T-helper 2 cell treated with Interferon-gamma antibody and Interleukin-4, amounts not matched to agents 100 ng/mL and 5 ng/mL, for 36 hours (primary cell): ENCODE measurements at regions not wholly inside any gene's neighbourhood (a gene's known extent, or its start where the extent isn't known, plus 50 kb on each side); places are given as distances from the start of the nearest gene placed in this dataset.
"Not testable (repeated sequence)": the region's sequence is repeated elsewhere in the genome, so short reads cannot be mapped to it uniquely, and the experiment has no call there.

Source experiments
- intact Hi-C: fragments of 100-400 bp; cut with micrococcal nuclease; formaldehyde crosslinking; loops from one replicate; pipeline ENCODE4 v1.15.1; 2023

- intact Hi-C loops: no loop called here
These were observed 208.6 kb upstream of the SLC7A11 start for GRCh38 chr4:138450546-138451275.

GRCh38 chr4:138449938-138450337, 207.8 kb upstream of the SLC7A11 start:
- intact Hi-C loops: no loop called here

- intact Hi-C loops: no loop called here
These were observed 206.0 kb upstream of the SLC7A11 start for GRCh38 chr4:138448169-138448568.

DNA sequence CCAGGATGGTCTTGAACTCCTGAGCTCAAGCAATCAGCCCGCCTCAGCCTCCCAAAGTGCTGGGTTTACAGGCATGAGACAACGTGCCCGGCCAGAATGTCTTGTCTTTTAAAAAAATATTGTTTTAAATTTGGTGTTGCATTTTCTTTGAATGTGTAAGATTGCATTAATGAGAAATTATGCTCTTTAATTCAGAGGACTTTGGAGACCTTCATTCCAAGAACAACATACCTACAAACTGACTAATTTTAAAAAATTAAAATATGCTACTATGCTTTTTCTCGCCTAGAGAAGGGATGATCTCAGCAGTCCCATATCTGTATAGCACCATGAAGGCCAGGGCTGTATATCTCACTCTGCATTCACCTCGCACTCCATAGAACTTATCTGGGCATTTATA, 204.3 kb upstream of the SLC7A11 start:
- intact Hi-C loops: no loop called here

DNA sequence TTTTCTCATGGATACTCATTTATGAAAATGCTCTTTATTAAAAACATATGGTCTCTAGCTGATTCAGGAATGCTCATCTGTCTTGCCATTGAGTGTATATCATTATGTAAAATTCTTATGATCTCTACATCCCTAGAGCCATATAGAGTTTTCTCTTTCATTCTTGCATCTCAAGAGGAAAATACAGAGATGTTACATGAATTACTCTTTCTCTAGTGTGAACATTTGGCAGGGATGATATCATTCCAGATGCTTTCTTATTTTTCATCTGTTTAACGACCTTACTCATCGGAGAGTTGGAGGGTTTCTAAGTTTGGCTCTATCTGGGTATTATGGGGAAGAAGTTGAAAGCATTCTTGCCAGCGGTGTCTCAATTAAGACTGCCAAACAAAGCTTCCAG, 202.9 kb upstream of the SLC7A11 start:
- intact Hi-C loops: no loop called here

DNA sequence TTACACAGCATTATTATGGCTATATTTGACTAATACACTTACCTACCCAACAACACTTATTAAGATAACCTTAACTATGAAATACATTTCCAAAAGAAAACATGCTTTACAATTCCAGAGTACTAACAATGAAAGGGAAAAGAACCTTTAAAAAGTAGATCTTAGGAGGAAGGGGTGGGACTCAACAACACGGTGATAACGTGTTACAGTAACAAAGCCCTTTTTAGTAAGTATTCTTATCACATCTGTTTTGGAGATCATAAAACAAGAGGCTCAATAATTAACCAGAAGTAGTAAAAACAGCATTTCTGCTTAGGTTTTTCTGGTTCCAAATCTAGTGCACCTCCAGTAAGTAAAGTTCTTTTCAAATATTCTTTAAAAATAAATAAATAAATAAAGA, 202.1 kb upstream of the SLC7A11 start:
- intact Hi-C loops: no loop called here

DNA sequence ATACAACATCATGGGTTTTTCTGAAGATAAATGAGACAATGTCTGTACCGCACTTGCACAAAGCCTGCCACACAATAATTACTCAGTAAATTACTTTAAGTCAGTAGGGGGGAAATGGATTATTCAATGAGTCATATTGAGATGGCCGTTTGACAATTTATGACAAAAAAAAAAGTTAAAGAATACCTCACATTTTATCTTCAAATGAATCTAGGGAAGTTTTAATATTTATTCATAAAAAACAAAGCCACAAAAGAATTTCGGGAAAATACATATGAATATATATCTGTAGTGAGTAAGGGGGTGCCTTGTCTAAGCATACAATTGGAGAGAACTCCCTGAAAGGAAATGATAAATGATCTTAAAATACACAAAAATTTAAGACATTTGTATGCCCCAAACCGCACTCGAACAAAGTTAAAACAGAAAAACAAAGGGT, 197.0 kb upstream of the SLC7A11 start:
- intact Hi-C loops: no loop called here

- intact Hi-C loops: no loop called here
These were observed 196.5 kb upstream of the SLC7A11 start for GRCh38 chr4:138438608-138439007.

DNA sequence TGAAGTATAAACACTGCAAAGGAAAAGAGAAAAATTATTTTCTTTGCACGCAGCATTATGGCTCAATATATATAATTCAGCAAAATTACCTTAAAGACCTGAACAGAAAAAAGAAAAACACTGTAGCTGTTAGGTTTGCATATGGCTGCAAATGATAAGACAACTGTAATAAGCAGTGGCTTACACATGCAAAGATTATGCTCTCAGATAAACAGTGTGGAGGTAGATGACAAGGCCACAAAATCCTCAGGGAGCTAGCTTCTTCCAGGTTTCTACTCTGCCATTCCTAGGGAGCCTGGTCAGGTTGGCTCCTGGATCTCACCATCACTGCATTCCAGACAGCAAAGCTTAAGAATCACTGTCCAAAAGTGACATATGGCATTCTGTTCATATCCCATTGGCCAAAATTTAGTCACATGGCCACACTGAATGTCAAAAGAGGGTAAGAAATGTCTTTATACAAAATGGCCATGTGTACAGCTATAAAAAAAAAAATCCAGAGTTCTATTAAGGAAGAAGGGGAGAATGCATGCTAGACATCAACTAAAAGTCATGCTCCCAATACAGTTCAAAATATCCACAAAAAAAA, 195.2 kb upstream of the SLC7A11 start:
- intact Hi-C loops: no loop called here

DNA sequence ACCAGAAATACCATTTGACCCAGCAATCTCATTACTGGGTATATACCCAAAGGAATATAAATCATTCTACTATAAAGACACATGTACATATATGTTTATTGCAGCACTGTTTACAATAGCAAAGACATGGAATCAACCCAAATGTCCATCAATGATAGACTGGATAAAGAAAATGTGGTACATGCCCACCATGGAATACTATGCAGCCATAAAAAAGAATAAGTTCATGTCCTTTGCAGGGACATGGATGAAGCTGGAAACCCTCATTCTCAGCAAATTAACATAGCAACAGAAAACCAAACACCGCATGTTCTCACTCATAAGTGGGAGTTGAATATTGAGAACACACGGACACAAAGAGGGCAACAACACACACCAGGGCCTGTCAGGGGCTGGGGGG, 193.6 kb upstream of the SLC7A11 start:
- intact Hi-C loops: not testable (repeated sequence)

DNA sequence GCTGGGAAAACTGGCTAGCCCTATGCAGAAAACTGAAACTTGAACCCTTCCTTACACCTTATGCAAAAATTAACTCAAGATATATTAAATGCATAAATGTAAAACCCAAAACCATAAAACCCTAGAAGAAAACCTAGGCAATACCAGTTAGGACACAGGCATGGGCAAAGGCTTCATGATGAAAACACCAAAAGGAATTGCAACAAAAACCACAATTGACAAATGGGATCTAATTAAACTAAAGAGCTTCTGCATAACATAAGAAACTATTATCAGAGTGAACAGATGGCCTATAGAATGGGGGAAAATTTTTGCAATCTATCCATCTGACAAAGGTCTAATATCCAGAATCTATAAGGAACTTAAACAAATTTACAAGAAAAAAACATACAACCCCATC, 192.9 kb upstream of the SLC7A11 start:
- intact Hi-C loops: not testable (repeated sequence)

DNA sequence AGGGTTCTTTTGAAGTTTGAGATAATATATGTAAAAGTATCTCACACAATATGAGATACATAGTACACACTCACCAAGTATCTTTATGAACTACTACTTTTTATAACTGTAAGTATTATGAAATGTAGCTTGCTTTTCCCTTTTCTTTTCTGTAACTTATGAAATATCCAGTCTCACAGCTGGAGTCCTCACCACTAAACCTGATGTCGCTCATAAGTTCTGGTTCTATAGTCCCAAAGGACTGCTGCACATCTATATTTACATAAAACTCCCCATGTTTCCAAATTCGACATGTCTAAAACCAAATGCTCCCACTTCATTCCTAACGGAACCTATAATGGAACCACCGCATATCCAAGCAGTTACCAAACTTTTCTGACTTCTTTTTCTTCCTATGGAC, 186.5 kb upstream of the SLC7A11 start:
- intact Hi-C loops: no loop called here

DNA sequence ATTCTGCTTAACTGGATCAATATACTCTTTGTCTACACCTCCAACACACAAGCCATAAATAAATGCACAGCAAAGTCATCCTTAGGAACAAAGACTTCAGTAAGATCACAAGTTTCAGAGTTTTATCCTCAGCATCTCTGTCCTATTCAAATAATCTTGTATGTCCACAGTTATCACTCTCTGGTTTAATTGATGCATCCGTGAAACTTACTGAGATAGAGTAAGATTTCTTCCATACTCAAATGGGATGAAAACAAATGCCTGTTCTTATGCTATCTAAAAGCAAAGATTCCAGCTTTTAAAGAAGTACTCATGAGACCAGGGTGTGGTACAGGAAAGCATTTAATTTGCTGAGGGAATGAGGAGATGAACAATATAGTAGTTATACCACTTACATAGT, 184.6 kb upstream of the SLC7A11 start:
- intact Hi-C loops: no loop called here

- intact Hi-C loops: no loop called here
These were observed 178.3 kb upstream of the SLC7A11 start for GRCh38 chr4:138420471-138420870.

DNA sequence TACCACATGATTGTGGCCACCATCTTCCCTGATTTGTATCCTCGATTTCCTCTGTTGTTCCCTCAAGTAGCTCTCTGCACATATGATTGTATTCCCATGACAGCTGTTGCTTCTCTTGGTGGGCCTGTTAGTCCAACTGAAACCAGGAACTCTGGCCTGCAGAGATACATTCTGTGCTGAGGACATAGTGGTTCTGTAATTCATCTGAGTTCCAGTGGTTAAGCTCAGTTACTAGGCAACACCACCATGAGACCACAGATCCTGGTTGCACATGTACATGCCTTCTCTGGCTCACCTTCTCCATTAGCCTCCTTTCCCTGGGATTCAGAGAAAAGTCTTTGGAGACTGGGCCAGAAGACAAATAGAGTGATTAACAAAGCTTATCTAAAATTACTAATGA, 172.1 kb upstream of the SLC7A11 start:
- intact Hi-C loops: no loop called here

GRCh38 chr4:138413273-138413672, 171.1 kb upstream of the SLC7A11 start:
- intact Hi-C loops: no loop called here

- intact Hi-C loops: no loop called here
These were observed 170.7 kb upstream of the SLC7A11 start for GRCh38 chr4:138412847-138413246.

GRCh38 chr4:138410266-138410665, 168.1 kb upstream of the SLC7A11 start:
- intact Hi-C loops: no loop called here

GRCh38 chr4:138409670-138410069, 167.5 kb upstream of the SLC7A11 start:
- intact Hi-C loops: no loop called here

GRCh38 chr4:138408758-138409157, 166.6 kb upstream of the SLC7A11 start:
- intact Hi-C loops: no loop called here

GRCh38 chr4:138407329-138407728, 165.2 kb upstream of the SLC7A11 start:
- intact Hi-C loops: no loop called here

DNA sequence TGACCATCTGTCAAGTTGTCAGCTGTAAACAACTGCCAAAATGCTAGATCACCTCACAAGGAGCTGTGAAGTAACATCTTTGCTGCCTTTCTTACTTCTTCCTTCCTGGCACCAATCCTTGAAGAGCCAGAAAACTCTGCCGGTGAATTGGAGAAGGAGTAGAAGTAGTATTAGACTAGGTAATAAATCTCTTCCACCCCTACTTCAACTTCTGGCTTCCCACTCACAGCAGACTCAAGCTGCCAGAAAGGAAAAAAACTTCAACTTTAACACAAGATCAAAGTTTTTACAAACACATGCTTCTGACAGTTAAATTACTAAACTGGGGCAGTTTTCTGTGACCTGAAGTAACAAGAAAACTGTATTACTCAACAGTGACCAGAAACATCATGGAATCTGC, 164.7 kb upstream of the SLC7A11 start:
- intact Hi-C loops: no loop called here

DNA sequence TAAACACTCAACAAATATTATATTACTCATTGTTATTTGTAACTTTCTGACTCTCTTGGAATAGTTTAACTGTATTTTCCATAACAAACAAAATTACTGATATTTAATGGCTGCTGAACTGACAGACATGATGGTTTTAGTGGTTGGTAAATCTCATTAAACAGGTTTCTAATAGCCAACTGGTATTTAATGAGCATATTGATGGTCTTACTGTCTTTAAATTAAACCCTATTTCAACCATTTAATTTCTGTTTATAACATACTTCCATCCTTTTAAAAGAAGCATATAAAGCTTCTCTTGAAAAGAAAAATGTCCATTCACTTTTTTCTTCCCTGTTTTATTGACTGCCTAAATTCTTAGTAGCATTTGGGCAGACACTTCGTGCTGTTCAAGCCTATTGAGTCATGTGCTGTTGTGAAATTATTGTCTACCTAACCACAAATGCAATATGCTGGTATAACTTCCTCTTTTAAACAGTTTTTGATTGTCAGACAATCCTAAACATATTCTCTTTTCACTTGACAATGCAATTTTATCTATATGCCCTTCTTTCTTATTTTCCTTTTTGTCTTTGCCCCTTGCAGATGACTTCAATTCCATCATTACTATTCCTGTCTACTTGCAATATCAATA, 163.9 kb upstream of the SLC7A11 start:
- intact Hi-C loops: no loop called here
